DMS79 (cell line): ENCODE measurements at regions not wholly inside any gene's neighbourhood (a gene's known extent, or its start where the extent isn't known, plus 50 kb on each side); places are given as distances from the start of the nearest gene placed in this dataset.

Experiments used
- DNase-seq: peaks from one replicate; lab custom pipeline; 2025; lab: John Stamatoyannopoulos, UW

GRCh38 chr3:78421247-78421966 is 1346.4 kb downstream of the ROBO1 start:
- no peak for DNase-seq

GRCh38 chr3:78424656-78425055 is 1343.1 kb downstream of the ROBO1 start:
- DNase-seq, result no peak

- no peak for DNase-seq
Observed at GRCh38 chr3:78426454-78426853, 1341.3 kb downstream of the ROBO1 start.

GRCh38 chr3:78427303-78427702 is 1340.5 kb downstream of the ROBO1 start:
- no peak for DNase-seq

- no peak for DNase-seq
Observed at GRCh38 chr3:78430741-78431140, 1337.1 kb downstream of the ROBO1 start.

- no peak for DNase-seq
Observed at GRCh38 chr3:78434801-78435200, 1333.0 kb downstream of the ROBO1 start.

- no peak for DNase-seq
Observed at GRCh38 chr3:78455166-78455565, 1312.6 kb downstream of the ROBO1 start.

- DNase-seq, result no peak
Observed at GRCh38 chr3:78455712-78456433, 1311.9 kb downstream of the ROBO1 start.

- no peak for DNase-seq
Observed at GRCh38 chr3:78459796-78460195, 1308.0 kb downstream of the ROBO1 start.

GRCh38 chr3:78462021-78462420 is 1305.8 kb downstream of the ROBO1 start:
- no peak for DNase-seq

- DNase-seq, result no peak
Observed at GRCh38 chr3:78476076-78476475, 1291.7 kb downstream of the ROBO1 start.

GRCh38 chr3:78481050-78481449 is 1286.7 kb downstream of the ROBO1 start:
- DNase-seq, result no peak

GRCh38 chr3:78483090-78483489 is 1284.7 kb downstream of the ROBO1 start:
- DNase-seq, result no peak

- no peak for DNase-seq
Observed at GRCh38 chr3:78494851-78495250, 1272.9 kb downstream of the ROBO1 start.

GRCh38 chr3:78495301-78495700 is 1272.5 kb downstream of the ROBO1 start:
- DNase-seq, result no peak

GRCh38 chr3:78496501-78496900 is 1271.3 kb downstream of the ROBO1 start:
- peak; percentile 22 for DNase-seq

- peak; percentile 90 for DNase-seq
Observed at GRCh38 chr3:78497021-78497420, 1270.8 kb downstream of the ROBO1 start.

GRCh38 chr3:78497767-78498166 is 1270.0 kb downstream of the ROBO1 start:
- DNase-seq, result peak; percentile 45

GRCh38 chr3:78506061-78506460 is 1261.7 kb downstream of the ROBO1 start:
- DNase-seq, result no peak

GRCh38 chr3:78506581-78507195 is 1261.1 kb downstream of the ROBO1 start:
- DNase-seq, result no peak

GRCh38 chr3:78507196-78507984 is 1260.4 kb downstream of the ROBO1 start:
- DNase-seq, result no peak

- DNase-seq, result no peak
Observed at GRCh38 chr3:78511840-78512239, 1256.0 kb downstream of the ROBO1 start.
